ENCODE measurements at regions not wholly inside any gene's neighbourhood (a gene's known extent, or its start where the extent isn't known, plus 50 kb on each side); places are given as distances from the start of the nearest gene placed in this dataset.

DNA sequence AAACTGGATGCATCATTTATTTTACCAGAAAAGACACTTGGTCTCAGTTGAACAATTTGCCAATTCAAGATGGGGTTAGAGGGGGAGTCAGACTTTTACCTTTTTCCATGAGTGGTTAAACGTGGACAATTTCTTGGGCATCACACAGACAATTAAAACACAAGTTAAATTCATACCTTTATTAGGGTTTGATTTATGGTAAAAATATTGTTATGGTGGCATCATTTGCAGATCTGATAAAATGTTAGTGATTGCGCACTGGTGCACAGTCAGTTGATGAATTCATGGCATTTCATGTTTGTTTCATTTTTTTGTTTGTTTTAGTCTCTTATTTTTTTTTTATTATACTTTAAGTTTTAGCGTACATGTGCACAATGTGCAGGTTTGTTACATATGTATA, 399.9 kb downstream of the DOK5 start:
- TF ChIP-seq POLR2A (IDR thresholded peaks at IDR 0.05), result no peak
- TF ChIP-seq, protein P1, sequence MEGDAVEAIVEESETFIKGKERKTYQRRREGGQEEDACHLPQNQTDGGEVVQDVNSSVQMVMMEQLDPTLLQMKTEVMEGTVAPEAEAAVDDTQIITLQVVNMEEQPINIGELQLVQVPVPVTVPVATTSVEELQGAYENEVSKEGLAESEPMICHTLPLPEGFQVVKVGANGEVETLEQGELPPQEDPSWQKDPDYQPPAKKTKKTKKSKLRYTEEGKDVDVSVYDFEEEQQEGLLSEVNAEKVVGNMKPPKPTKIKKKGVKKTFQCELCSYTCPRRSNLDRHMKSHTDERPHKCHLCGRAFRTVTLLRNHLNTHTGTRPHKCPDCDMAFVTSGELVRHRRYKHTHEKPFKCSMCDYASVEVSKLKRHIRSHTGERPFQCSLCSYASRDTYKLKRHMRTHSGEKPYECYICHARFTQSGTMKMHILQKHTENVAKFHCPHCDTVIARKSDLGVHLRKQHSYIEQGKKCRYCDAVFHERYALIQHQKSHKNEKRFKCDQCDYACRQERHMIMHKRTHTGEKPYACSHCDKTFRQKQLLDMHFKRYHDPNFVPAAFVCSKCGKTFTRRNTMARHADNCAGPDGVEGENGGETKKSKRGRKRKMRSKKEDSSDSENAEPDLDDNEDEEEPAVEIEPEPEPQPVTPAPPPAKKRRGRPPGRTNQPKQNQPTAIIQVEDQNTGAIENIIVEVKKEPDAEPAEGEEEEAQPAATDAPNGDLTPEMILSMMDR (IDR thresholded peaks at IDR 0.05), result no peak
